ENCODE measurements at regions not wholly inside any gene's neighbourhood (a gene's known extent, or its start where the extent isn't known, plus 50 kb on each side); places are given as distances from the start of the nearest gene placed in this dataset.

- TF ChIP-seq CTCF (conservative IDR thresholded peaks at IDR 0.05 in 1 of 2, IDR thresholded peaks at IDR 0.05 in 1 of 2; ENCODE audit: low read depth in 1 of 2, low read length in 2 of 2), result no peak
- TF ChIP-seq EZH2 (IDR thresholded peaks at IDR 0.05; ENCODE audit: low read length, missing control alignments), result no peak
Observed at GRCh38 chr3:77933926-77934325, 894.0 kb downstream of the ROBO2 start.

All from fibroblast of lung (primary cell).